HEK293T (cell line): ENCODE measurements at regions not wholly inside any gene's neighbourhood (a gene's known extent, or its start where the extent isn't known, plus 50 kb on each side); places are given as distances from the start of the nearest gene placed in this dataset.

ENCODE experiments used
- CTCF ChIA-PET: fragments of 350-600 bp; formaldehyde crosslinking; extraction: SDS; loops from one replicate; lab custom pipeline; 2021; ENCODE audit warnings: antibody characterized with exemption, inconsistent platforms; lab: Yijun Ruan, JAX
- POLR2A ChIA-PET: fragments of 350-600 bp; formaldehyde crosslinking; extraction: SDS; loops from one replicate; lab custom pipeline; 2020; ENCODE audit warnings: antibody characterized with exemption, inconsistent platforms; lab: Yijun Ruan, JAX
- DNase-seq: peaks from one replicate; pipeline ENCODE4 v3.0.0; 2012; ENCODE audit warnings: mixed read lengths; ENCODE audit errors: extremely low spot score
- FOXM1 ChIP-seq: fragments of 450-650 bp; IDR thresholded peaks from 2 replicates; pipeline ENCODE4 v1.6.1; 2017; ENCODE audit warnings: mild to moderate bottlenecking, borderline replicate concordance
- PKNOX1 ChIP-seq: fragments of 450-650 bp; IDR thresholded peaks from 2 replicates; pipeline ENCODE4 v1.6.1; 2016

- no peak for DNase-seq
- no peak for TF ChIP-seq FOXM1
- no peak for TF ChIP-seq PKNOX1
- CTCF ChIA-PET = interaction anchor here (0.8 kb wide), 1 partner anchor 32 kb away, joined by 3 read pairs; no protein-coding TSS in a partner anchor
- POLR2A ChIA-PET = no interaction called here
Observed at GRCh38 chr5:82329393-82329792, 51.2 kb upstream of the RPS23 start.
